ENCODE measurements at regions not wholly inside any gene's neighbourhood (a gene's known extent, or its start where the extent isn't known, plus 50 kb on each side); places are given as distances from the start of the nearest gene placed in this dataset.
"Not testable (repeated sequence)": the region's sequence is repeated elsewhere in the genome, so short reads cannot be mapped to it uniquely, and the experiment has no call there.

DNA sequence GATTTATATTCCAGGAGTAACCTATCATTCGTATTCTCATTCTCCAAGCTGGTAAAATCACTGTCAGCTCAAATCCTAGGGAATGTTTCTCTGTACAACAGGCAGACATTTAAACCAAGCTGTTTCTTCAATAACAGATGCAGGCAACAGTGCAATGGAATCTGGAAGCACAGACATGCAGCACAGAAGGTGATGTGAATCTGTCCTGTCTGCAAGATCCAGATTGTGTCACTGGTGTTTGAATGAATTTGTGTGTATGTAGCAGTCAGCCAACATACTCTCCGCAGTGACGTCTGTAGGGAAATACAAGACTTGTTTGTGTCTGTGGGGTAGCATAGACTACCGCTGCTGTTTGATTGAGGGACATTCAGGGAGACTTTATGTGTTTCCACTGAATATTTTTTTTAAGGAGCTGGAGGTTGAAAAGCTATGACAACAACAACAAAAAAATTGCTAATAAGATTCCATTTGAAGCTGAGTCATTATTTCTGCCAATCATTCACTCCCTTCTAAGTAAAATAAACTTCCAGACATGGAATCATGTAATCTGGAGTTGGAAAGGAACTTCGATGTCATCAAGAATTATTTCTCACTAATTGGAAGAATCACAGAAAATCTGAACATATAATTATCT lies 122.9 kb upstream of the MYO3A start:
- no peak for DNase-seq

DNA sequence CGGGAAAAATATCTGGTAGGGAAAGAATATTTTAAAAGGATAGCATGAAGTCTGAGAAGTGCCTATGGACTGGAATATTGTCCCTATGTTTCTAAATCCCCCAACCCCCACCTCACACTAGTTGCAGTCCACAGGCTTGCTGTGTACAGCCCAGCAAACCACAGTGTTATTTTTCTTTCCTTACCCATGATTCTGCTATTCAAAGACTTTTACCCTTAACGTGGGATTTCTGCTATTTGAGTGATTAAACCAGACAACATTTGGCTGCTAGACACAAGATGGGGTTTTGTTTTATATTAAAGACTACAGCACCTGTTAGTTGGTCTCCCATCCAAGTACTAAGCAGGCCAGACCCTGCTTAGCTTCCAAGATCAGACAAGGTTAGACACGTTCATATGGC lies 120.5 kb upstream of the MYO3A start:
- DNase-seq: no peak

DNA sequence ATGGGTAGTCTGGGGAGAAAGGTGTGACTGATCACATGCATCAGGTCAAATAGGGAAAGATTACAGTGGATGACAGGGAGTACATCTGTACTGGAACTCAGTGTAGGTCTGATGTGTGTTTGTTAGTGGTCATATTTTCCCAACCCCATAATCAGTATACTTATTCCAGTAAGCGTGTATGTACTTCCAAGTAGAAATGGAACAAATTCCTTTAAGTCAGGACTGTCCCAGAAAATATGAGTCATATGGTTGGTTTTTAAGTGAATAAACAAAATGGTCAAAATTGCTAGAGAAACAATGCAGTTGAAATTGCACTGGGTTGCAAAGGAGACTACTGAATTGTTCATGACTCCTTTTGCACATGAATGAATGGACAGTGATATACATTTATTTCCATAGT lies 118.8 kb upstream of the MYO3A start:
- DNase-seq: no peak

DNA sequence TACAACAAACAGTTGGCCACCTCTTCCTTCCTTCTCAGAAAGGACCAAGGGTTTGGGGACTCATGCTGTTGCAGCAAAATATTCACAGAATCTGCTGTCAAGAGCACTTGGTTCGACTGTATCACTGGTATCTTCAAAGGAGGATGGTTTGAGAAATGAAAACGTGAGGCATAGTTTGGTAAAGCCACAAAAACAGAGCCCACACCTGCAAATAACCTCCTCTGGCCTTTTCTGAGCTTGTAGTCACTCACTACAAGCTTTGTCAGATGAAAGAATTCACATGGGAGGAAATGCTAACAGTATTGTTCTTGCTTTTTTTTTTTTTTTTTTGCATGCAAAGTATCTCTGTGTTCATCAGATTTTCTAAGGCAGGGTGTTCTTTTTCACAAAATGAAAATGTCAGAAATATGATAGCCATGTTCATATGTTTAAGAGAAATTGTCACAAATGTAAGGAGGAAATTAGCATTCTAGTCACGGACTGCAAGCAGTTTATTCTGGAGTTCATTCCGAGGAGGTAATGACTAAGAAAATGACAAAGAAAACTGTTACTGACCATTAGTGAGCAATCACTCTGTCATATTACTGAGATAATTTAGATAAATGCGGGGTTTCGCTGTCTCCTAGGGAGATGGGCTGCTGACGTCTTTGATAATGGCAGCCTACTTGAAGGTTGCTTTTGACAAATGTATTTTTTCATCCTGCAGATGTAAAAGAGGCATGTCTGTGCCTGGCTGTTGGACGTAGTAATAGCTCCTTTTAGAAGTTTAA lies 117.8 kb upstream of the MYO3A start:
- no peak for DNase-seq

DNA sequence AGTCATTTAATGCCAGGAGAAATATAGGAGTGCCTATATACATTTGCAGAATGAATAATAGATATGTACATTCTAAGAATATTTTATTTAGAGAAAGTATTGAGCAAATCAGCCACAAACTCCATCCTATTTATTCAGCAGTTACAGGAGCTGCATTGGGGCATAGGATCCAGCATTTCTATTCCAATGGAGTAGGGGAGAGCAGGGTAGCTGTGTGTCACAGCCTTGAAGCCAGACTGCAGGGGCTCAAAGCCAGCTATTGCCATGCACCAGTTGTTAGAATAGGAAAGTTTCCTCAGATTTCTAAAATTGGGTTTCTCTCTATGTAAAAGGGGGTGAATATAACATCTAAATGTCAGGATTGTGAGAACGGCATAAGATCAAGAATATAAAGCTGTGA lies 116.8 kb upstream of the MYO3A start:
- DNase-seq: no peak

DNA sequence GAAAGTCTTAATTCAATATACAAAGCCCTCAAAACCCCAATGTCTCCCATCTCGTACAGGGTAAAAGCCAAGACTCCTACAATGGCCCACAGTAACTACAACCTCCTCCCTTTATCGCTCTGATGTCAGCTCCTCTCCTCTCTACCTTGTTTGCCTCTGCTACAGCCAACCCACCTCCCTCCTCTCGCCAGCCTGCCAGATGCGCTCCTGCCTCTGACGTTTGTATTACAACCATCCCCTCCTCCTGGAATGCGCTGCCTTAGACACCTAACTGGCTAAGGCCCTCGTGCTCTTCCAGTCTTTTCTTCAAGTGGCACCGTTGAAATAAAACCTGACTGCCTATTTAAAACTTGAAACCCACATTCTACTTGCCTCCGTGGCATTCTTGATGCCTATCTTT lies 115.3 kb upstream of the MYO3A start:
- no peak for DNase-seq

DNA sequence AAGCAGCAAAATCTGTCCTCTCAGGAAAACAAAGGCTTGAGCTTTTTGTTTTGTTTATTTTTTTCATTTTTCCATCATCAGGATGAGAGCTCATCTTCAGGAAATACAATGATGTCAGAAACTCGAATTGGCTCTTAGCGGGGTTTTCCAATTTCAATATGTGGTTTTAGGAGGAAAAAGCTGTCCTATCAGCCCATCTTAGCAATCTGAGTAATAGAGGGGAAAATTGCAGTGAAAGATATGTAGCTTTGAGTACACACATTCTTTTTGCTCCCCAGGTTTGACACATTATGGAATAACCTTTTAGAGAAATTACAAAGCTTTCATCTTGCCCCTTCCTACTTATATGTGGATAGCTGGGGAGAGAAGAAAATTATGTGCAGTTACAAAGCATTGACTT lies 113.6 kb upstream of the MYO3A start:
- DNase-seq: no peak

DNA sequence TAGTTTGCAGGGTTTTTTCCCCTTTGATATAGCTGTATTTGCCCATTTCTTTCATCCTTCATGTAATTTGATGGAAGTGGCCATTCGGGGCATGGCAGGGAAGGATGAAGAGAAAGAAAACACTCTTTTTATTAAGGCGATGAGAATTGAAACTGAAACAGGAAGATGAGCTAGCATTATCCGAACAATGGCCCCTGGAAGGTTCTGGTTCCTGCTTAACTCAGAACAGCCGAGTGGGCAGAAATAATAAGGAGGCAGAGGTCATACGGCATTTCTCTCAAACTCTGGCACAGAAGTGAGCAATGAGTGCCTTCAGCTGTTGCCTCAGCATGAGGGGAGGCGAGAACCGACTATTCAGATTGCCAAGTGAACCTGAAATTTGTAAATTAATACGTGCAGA lies 113.2 kb upstream of the MYO3A start:
- DNase-seq: peak; percentile 4

DNA sequence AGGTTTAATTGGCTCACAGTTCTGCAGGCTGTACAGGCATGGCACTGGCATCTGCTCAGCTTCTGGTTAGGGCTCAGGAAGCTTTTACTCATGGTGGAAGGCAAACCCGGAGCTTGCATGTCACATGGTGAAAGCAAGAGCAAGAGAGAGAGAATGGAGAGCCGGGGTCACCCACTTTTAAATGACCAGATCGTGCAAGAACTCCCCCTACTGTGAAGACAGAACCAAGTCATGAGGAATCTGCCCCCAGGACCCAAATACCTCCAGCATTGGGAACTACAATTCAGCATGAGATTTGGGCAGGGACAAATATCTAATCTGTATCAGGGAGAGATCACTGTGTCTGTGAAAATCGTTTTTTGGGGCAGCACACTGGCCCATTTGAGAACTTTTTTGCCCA lies 110.0 kb upstream of the MYO3A start:
- DNase-seq: no peak

DNA sequence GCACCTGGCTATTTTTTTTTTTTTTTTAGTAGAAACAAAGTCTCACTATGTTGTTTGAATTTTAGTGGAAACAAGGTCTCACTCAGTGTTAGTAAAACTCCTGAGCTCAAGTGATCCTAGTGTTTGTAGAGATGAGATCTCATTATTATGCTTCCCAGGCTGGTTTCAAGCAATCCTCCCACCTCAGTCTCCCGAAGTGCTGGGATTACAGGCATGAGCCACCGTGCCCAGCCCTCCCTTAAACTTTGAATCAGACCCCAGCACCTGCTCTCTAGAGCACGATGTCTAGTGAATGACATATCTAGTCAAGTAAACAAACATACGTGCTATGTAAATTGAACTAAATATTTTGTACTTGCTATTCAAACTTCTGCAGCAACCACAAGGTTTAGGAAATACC lies 105.6 kb upstream of the MYO3A start:
- DNase-seq: no peak

DNA sequence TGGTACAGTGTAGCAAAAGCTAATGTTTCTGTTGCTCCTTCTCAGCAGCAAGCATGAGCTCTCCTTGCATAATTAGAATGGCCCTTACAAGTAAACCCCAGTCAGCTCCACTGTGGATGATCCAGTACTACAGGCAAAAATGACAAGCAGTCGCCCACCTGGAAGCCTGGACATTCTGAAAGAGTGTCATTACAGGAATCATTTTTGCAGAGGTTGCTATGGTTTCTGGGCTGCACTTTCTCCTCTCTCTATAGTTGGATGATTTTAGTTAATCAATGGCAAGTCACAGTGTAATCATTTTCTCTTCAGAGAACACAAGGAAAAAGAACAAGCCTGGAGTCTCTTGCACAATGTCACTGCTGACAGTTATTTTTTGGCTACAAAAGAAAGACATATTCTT lies 102.9 kb upstream of the MYO3A start:
- DNase-seq: no peak

DNA sequence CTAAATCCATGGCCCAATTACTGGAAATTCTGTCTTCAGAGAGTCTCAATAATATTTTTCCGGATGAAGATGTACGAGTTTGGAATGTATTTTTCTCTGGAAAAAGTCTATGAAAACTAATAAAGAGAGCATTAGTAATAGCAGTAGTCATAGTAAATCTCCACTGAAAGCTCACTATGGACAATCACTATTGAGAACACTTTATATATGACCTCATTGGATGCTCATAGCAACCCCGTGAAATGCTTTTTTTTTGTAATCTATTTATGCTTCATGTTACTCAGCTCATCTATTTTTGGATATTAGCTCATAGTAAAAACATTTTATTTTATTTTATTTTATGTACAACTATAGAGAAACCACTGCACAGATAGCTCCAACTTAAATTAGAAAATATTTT lies 94.3 kb upstream of the MYO3A start:
- no peak for DNase-seq

DNA sequence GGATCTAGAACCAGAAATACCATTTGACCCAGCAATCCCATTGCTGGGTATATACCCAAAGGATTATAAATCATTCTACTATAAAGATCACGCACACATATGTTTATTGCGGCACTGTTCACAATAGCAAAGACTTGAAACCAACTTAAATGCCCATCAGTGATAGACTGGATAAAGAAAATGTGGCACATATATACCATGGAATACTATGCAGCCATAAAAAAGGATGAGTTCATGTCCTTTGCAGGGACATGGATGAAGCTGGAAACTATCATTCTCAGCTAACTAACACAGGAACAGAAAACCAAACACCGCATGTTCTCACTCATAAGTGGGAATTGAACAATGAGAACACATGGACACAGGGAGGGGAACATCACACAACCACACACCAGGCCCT lies 93.2 kb upstream of the MYO3A start:
- DNase-seq: not testable (repeated sequence)

DNA sequence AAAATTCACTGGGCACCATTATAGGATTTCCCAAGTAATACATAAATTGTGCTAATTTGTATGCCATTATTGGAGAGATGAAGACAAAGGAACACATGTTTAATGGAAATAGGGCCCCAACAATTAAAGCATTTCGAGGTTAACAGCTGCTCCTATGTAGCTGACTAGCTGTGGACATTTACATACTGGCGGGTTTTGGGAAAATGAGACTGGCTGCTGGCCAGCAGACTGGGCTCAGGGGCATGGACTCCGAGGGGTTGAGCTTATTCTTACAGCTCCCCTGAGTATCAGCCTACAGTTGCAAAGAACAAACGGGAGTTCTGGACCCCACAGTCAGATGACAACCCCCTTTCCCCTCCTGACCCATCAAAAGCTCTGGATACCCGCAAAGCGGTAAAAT lies 91.9 kb upstream of the MYO3A start:
- no peak for DNase-seq

DNA sequence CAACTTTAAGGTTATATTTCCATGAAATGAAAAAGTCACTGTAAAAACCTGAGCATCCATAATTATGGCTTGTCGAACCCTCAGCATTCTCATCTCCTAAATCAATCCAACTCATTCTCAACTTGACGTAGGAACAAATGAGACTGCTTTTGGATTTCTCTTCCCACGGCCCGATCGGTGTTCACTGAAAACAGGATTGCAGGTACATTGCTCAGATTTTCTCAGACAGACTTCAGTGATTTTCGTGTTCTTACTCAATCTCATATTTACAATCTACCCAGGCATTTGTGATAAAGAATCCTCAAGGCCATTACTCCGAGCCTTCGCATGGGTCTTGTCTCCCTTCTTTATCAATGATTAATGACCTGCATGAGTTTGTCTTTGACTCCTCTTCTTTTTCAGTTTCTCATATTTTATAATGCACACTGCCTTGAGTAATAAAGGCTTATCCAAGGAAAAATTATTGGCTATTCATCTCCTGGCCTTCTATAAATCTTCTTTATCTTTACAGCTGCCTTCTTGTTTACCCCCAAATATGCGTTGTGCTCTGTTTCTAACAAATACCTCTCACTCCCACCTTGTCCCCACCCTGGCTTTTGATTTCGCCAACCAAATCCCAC lies 90.4 kb upstream of the MYO3A start:
- DNase-seq: no peak

DNA sequence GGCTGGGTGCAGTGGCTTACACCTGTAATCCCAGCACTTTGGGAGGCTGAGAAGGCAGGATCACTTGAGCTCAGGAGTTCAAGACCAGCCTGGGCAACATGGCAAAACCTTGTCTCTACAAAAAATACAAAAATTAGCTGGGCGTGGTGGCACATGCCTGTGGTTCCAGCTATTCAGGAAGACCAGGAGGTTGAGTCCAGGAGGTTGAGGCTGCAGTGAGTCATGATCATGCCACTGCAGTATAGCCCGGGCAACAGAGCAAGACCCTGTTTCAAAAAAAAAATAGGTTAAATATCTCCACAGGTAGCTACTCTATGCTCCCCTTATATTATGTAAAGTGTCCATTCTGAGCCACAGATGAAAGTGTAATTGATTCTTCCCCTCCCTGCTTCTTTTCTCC lies 89.3 kb upstream of the MYO3A start:
- DNase-seq: not testable (repeated sequence)

DNA sequence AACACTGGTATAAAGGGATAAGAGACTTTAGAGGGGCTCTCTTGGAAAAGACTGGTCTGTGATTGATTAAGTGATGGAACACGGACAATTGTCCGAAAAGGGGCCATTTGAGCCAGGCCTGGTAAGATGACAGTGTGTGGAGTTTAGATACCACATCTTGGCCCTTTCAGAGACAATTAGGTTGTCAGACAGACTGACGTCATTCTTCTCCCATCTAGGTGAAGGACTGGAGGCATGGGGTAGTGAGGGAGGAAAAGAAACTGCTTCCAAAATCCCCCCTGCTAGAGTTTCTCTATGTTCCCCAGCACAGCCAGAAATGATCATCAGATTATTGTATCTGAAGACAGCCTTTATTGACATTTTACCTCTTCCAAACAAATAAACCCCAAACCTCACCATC lies 84.8 kb upstream of the MYO3A start:
- no peak for DNase-seq

DNA sequence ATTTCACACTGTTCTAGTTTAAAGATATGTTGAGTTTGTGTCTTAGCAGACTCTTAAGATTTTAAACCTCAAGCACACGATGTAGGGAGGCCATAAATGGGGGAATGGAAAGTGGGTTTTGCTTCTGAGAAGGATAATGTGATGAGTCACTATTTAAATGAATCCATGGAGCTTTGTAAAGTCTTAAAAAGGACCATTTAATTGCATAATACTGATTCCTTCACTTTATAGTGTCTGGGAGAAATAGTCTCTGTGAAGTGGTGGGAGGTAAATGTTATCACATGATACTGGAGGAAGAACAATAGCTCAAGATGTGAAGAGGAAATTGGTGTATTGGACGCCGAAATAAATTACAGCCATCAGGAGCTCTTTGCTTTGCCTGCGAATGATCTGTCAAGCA lies 84.0 kb upstream of the MYO3A start:
- no peak for DNase-seq

DNA sequence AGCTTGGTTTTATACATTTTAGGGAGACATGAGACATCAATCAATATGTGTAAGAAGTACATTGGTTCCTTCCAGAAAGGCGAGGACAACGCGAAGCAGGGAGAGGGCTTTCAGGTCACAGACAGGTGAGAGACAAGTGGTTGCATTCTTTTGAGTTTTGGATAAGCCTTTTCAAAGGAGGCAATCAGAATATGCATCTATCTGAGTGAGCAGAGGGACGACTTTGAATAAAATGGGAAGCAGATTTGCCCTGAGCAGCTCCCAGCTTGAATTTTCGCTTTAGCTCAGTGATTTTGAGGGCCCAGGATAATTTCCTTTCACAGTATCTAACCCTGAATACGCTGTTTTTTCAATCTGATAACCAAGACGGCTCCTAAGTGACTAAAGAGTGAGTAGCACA lies 82.5 kb upstream of the MYO3A start:
- DNase-seq: no peak

DNA sequence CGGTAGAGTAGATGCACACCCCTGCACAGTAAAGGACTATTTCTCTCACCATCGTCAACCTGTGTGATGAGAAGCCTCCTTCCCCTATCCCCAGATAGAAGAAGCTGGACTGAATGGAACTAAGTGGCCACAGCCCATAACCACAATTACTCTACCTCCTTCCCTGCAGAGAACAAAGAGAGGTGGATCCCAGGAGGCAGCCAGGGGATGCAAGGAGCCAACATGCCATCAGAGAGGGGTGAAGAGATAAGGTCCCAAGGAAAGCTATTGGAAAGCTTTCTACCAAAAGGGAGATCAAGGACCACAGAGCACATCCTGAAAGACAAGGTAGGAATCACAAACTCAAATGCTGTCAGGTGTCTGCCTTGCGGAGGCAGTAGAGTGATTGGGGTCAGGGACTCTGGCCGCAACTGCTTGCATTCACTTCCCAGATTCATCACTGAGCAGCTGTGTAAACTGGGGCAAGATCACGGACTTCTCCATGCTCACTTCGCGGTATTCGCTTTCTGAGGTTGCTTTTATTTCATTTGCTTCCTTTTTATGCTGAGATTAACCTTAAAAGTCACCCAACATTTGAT lies 81.6 kb upstream of the MYO3A start:
- DNase-seq: no peak

DNA sequence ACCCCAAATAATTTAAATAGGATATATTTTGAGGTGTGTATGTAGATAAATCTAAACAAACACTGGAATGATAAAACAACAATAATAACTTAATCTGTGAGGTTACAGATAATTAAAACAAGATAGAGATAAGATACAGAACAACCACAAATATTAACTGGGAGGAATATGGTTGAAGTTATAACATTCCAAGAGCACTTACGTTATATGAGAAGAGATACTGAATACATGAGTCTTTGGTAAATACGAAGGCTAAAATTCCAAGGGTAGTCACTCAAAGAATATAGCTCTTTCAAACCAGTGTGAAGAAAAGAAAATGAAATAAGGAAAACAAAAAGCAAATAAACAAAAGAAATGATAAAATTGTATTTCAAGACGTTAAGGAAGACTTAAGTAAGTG lies 76.0 kb upstream of the MYO3A start:
- DNase-seq: no peak

DNA sequence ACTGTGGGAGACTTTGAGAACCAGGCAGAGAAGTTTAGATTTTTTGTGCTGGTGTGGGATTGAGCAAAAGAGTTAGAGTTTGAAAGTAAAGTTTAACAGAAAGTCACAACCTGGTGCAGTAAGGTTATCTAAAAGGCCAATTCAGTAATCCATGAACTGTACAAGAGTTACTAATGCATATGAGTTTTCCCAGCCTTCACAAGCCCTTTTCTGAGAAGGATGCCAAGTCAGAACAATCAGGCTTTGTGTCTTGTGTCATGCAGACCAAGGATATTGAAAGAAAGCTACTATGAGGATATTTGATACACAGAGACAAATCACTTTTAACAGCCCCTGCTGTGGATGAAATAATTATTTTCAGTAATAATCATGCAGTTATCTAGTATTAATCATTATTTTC lies 68.8 kb upstream of the MYO3A start:
- DNase-seq: no peak

DNA sequence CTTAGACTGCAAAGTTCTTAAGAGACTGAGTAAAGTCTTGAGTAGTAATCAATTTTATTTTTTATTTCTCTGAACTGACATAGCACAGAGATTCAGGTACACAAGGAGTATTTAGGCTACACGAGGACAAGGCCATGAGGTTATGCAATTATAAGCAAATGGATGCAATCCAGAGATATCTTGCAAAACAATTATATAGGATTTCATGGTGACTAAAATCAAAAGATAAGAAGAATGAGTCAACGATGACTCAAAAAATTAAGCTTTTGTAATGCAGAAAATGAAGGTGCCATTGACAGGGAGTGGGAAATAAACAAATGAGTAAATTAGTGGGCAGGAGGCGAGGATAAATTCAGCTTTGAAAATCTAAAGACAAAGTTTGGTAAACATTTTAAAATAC lies 66.7 kb upstream of the MYO3A start:
- DNase-seq: no peak

DNA sequence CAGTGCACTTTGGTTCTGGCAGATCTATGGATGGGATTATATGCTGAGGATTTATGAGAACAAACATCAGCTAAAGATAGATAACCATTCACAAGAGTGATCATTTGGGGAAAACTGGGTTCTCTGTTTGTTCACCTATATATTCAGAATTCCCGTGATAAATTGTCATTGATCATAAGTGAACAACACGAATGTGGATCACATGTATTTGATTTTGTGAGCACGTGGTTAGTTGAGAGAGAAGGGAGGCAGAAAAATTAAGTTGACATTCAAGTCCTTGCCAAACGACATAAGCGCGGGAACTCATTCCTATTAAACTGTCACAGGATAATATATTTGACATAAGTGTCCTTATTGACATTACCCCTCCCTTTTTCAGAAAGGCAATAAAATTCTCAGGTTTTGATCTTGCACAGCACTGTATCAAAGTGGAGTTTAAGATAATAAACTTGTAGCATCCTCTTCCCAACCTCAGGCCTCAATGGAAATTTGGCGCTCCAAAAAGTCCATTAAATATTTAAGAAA lies 64.9 kb upstream of the MYO3A start:
- DNase-seq: no peak
